Prostate gland (tissue), 2 donors: ENCODE measurements at regions not wholly inside any gene's neighbourhood (a gene's known extent, or its start where the extent isn't known, plus 50 kb on each side); places are given as distances from the start of the nearest gene placed in this dataset.

ENCODE experiments used
- DNase-seq: peaks from one replicate; pipeline ENCODE4 v3.0.0-alpha.2; 2019; ENCODE audit warnings: low spot score
- H3K27ac ChIP-seq, 2 donors: fragments of 200-600 bp; sonication (generic); 2 replicates each; pipeline ENCODE4 v1.5.1; 2017 to 2019
- H3K27me3 ChIP-seq: fragments of 200-600 bp; sonication (generic); replicated peaks from 2 replicates; pipeline ENCODE4 v1.5.1; 2019; ENCODE audit not compliant: insufficient read depth
- H3K36me3 ChIP-seq, 2 donors: fragments of 200-600 bp; sonication (generic); 1 replicate in 1 of 2; 2 replicates in 1 of 2; pipeline versions ENCODE4 v1.5.1 to v1.8.1; 2017 to 2019
- H3K4me1 ChIP-seq: fragments of 200-600 bp; sonication (generic); replicated peaks from 2 replicates; pipeline ENCODE4 v1.5.1; 2019
- H3K4me3 ChIP-seq, 2 donors: fragments of 200-600 bp; sonication (generic); 2 replicates each; pipeline ENCODE4 v1.5.1; 2017 to 2019
- H3K9me3 ChIP-seq: fragments of 200-600 bp; sonication (generic); 2 replicates; pipeline ENCODE4 v1.5.1; 2017
- CTCF ChIP-seq, 4 experiments: fragments of 200-600 bp in 2 of 4; fragments of 450-650 bp in 2 of 4; sonication (generic) in 2 of 4; IDR thresholded peaks; 1 replicate in 3 of 4; 2 replicates in 1 of 4; pipeline ENCODE4 v1.5.1; 2016 to 2019; ENCODE audit warnings: antibody characterized with exemption in 4 of 4, mild to moderate bottlenecking in 2 of 4, moderate library complexity in 2 of 4
- POLR2A ChIP-seq: fragments of 450-650 bp; IDR thresholded peaks from one replicate; pipeline ENCODE4 v1.6.1; 2016; ENCODE audit warnings: antibody characterized with exemption, mild to moderate bottlenecking
- POLR2AphosphoS5 ChIP-seq: sonication (generic); formaldehyde crosslinking; IDR thresholded peaks from one replicate; pipeline ENCODE4 v1.6.1; 2017; ENCODE audit warnings: antibody characterized with exemption
- WGBS: methylation state at CpG from one replicate; pipeline ENCODE4 v1.1.5; 2018; 5-methylcytosine and 5-hydroxymethylcytosine counted together
- intact Hi-C: fragments of 100-400 bp; cut with DNase I; formaldehyde crosslinking; loops from one replicate; pipeline ENCODE4 v1.14.2; 2022

- no peaks in the 10 kb centered on the region for H3K4me1 ChIP-seq
- intact Hi-C loops, result no loop called here
- no peak overlapping the region for H3K4me3 ChIP-seq
- no peaks in the 10 kb centered on the region for H3K27me3 ChIP-seq
- no peaks in the 10 kb centered on the region for H3K9me3 ChIP-seq
- H3K27ac ChIP-seq, result no peak overlapping the region
- DNase-seq, result no peak
- H3K36me3 ChIP-seq, result no peaks in the 10 kb centered on the region
- no peak for TF ChIP-seq POLR2A
- WGBS, result 76% methylated on average over 3 of the region's 3 CpGs
Observed at GRCh38 chr2:14180333-14180732, 452.2 kb upstream of the LRATD1 start.

GRCh38 chr2:14182227-14182946 lies 450.1 kb upstream of the LRATD1 start:
- 93% methylated on average over 12 of the region's 16 CpGs for WGBS

GRCh38 chr2:14185906-14186305 lies 446.6 kb upstream of the LRATD1 start:
- H3K36me3 ChIP-seq, result no peaks in the 10 kb centered on the region
- H3K9me3 ChIP-seq, result no peaks in the 10 kb centered on the region
- TF ChIP-seq POLR2A (no peak), CTCF (IDR thresholded peaks at IDR 0.05) (no peak), POLR2AphosphoS5 (no peak)
- H3K27ac ChIP-seq, result no peak overlapping the region
- 86% methylated on average over 2 of the region's 2 CpGs for WGBS
- H3K4me1 ChIP-seq, result no peaks in the 10 kb centered on the region
- intact Hi-C loops, result no loop called here
- DNase-seq, result no peak
- H3K27me3 ChIP-seq, result no peaks in the 10 kb centered on the region
- H3K4me3 ChIP-seq, result no peak overlapping the region

More at GRCh38 chr2:14182227-14182946, 450.1 kb upstream of the LRATD1 start:
- H3K9me3 ChIP-seq, result no peaks in the 10 kb centered on the region
- H3K36me3 ChIP-seq, result no peaks in the 10 kb centered on the region
- no peak for DNase-seq
- no peaks in the 10 kb centered on the region for H3K27me3 ChIP-seq
- H3K4me3 ChIP-seq, result no peak overlapping the region
- intact Hi-C loops, result no loop called here
- TF ChIP-seq POLR2AphosphoS5 (no peak), CTCF (IDR thresholded peaks at IDR 0.05) (no peak)
- H3K4me1 ChIP-seq, result no peaks in the 10 kb centered on the region
- H3K27ac ChIP-seq, result no peak overlapping the region

GRCh38 chr2:14188446-14188845 lies 444.1 kb upstream of the LRATD1 start:
- DNase-seq, result no peak
- TF ChIP-seq POLR2A, result no peak
- TF ChIP-seq POLR2AphosphoS5, result no peak
- no peak for TF ChIP-seq CTCF (IDR thresholded peaks at IDR 0.05)
- 90% methylated on average over 6 of the region's 6 CpGs for WGBS

GRCh38 chr2:14189929-14190328 lies 442.6 kb upstream of the LRATD1 start:
- Histone ChIP-seq H3K4me1 (no peaks in the 10 kb centered on the region), H3K27me3 (no peaks in the 10 kb centered on the region), H3K9me3 (no peaks in the 10 kb centered on the region), H3K4me3 (no peak overlapping the region), H3K36me3 (no peaks in the 10 kb centered on the region), H3K27ac (no peak overlapping the region)
- WGBS, result 29% methylated on average over 2 of the region's 2 CpGs
- intact Hi-C loops, result no loop called here
- DNase-seq, result no peak
- TF ChIP-seq POLR2AphosphoS5, result no peak
- TF ChIP-seq CTCF (IDR thresholded peaks at IDR 0.05), result no peak
- TF ChIP-seq POLR2A, result no peak

More at GRCh38 chr2:14188446-14188845, 444.1 kb upstream of the LRATD1 start:
- H3K36me3 ChIP-seq, result no peaks in the 10 kb centered on the region
- no peaks in the 10 kb centered on the region for H3K27me3 ChIP-seq
- intact Hi-C loops, result no loop called here
- H3K9me3 ChIP-seq, result no peaks in the 10 kb centered on the region
- H3K4me1 ChIP-seq, result no peaks in the 10 kb centered on the region
- no peak overlapping the region for H3K4me3 ChIP-seq
- H3K27ac ChIP-seq, result no peak overlapping the region
